ENCODE measurements at regions not wholly inside any gene's neighbourhood (a gene's known extent, or its start where the extent isn't known, plus 50 kb on each side); places are given as distances from the start of the nearest gene placed in this dataset.

GRCh38 chr14:103186909-103187586 lies 63.8 kb downstream of the TNFAIP2 start (continued):
- TF ChIP-seq THRA (CRISPR knock-in tag; IDR thresholded peaks at IDR 0.05; ENCODE audit: borderline replicate concordance) = no peak
- no peak for TF ChIP-seq MTF2 (CRISPR knock-in tag; IDR thresholded peaks at IDR 0.05; ENCODE audit: borderline replicate concordance)
- no peak for TF ChIP-seq GABPA (IDR thresholded peaks at IDR 0.05; ENCODE audit: low read depth, low read length)
- TF ChIP-seq GABPA (CRISPR knock-in tag; IDR thresholded peaks at IDR 0.05; ENCODE audit: low read depth) = no peak
- no peak for TF ChIP-seq HBP1 (CRISPR knock-in tag; IDR thresholded peaks at IDR 0.05; ENCODE audit: low read depth)
- no peak for TF ChIP-seq ZNF230 (CRISPR knock-in tag; IDR thresholded peaks at IDR 0.05)
- TF ChIP-seq ZNF800 (CRISPR knock-in tag; IDR thresholded peaks at IDR 0.05) = no peak
- TF ChIP-seq RARA (CRISPR knock-in tag; IDR thresholded peaks at IDR 0.05) = 0 out of 2 replicates have a peak, but pooled peaks have one; percentile 16
- no peak for TF ChIP-seq ZNF234 (CRISPR knock-in tag; conservative IDR thresholded peaks at IDR 0.05)
- TF ChIP-seq ELK4 (CRISPR knock-in tag; IDR thresholded peaks at IDR 0.05; ENCODE audit: borderline replicate concordance) = no peak
- peak; percentile 38; the same call in 1 of the 2 replicates for TF ChIP-seq KDM2A (CRISPR knock-in tag; IDR thresholded peaks at IDR 0.05; ENCODE audit: borderline replicate concordance, low read depth)
- no peak for TF ChIP-seq HNF1A (IDR thresholded peaks at IDR 0.05; ENCODE audit: low read depth)
- no peak for TF ChIP-seq HNF1A (CRISPR knock-in tag; IDR thresholded peaks at IDR 0.05; ENCODE audit: borderline replicate concordance)
- TF ChIP-seq, protein P1, sequence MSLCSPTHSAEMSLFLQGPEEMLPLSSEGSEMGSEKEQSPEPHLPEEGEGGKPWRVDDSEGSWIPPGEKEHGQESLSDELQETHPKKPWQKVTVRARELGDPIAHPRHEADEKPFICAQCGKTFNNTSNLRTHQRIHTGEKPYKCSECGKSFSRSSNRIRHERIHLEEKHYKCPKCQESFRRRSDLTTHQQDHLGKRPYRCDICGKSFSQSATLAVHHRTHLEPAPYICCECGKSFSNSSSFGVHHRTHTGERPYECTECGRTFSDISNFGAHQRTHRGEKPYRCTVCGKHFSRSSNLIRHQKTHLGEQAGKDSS (CRISPR knock-in tag; IDR thresholded peaks at IDR 0.05; ENCODE audit: borderline replicate concordance, low read depth) = no peak
- no peak for TF ChIP-seq SKI (IDR thresholded peaks at IDR 0.05; ENCODE audit: partially characterized antibody)
- TF ChIP-seq PHF5A (CRISPR knock-in tag; IDR thresholded peaks at IDR 0.05; ENCODE audit: low read depth, unreplicated experiment) = no peak
- peak; percentile 34; the same call in 1 of the 2 replicates for TF ChIP-seq CBX5 (CRISPR knock-in tag; IDR thresholded peaks at IDR 0.05; ENCODE audit: borderline replicate concordance)
- no peak for TF ChIP-seq ZNF496 (CRISPR knock-in tag; IDR thresholded peaks at IDR 0.05; ENCODE audit: insufficient replicate concordance)

Data from HepG2 (cell line).